ENCODE measurements at regions not wholly inside any gene's neighbourhood (a gene's known extent, or its start where the extent isn't known, plus 50 kb on each side); places are given as distances from the start of the nearest gene placed in this dataset.

- TF ChIP-seq RFX5 (IDR thresholded peaks at IDR 0.05; ENCODE audit: low read depth, low read length): no peak
- no peak for TF ChIP-seq CHD1 (IDR thresholded peaks at IDR 0.05; ENCODE audit: low read depth, low read length)
- no peak for TF ChIP-seq CTCF (conservative IDR thresholded peaks at IDR 0.05; ENCODE audit: low read depth, low read length)
- no peak for TF ChIP-seq RCOR1 (IDR thresholded peaks at IDR 0.05; ENCODE audit: insufficient replicate concordance, low read length)
- no peak for TF ChIP-seq BHLHE40 (IDR thresholded peaks at IDR 0.05; ENCODE audit: low read depth, low read length)
- no peak for TF ChIP-seq CEBPB (IDR thresholded peaks at IDR 0.05; ENCODE audit: low read depth, low read length)
- no peak for TF ChIP-seq RAD21 (IDR thresholded peaks at IDR 0.05; ENCODE audit: low read length)
- TF ChIP-seq MAZ (IDR thresholded peaks at IDR 0.05; ENCODE audit: borderline replicate concordance, low read depth, low read length): no peak
- TF ChIP-seq MXI1 (IDR thresholded peaks at IDR 0.05; ENCODE audit: borderline replicate concordance, low read depth, low read length): no peak
- no peak for TF ChIP-seq FOS (IDR thresholded peaks at IDR 0.05; ENCODE audit: low read depth, low read length)
- TF ChIP-seq SMC3 (IDR thresholded peaks at IDR 0.05; ENCODE audit: low read depth, low read length): no peak
- TF ChIP-seq NFE2L2 (IDR thresholded peaks at IDR 0.05; ENCODE audit: low read depth, low read length): no peak
- TF ChIP-seq POLR2A (IDR thresholded peaks at IDR 0.05; ENCODE audit: low read depth, low read length): no peak
- TF ChIP-seq MAFK (IDR thresholded peaks at IDR 0.05; ENCODE audit: low read depth, low read length): no peak
- no peak for TF ChIP-seq USF2 (IDR thresholded peaks at IDR 0.05; ENCODE audit: low read depth, low read length)
- H3K23ac ChIP-seq (ENCODE audit: low read depth, low read length): no peak overlapping the region
- ChIA-PET POLR2A (ENCODE audit: unreplicated experiment) (no interaction called here), CTCF (no interaction called here)
- H2AK5ac ChIP-seq (ENCODE audit: low read depth, low read length): no peak overlapping the region
- H4K91ac ChIP-seq (ENCODE audit: insufficient read depth, low read depth, low read length): no peak overlapping the region
- no peak overlapping the region for H4K8ac ChIP-seq (ENCODE audit: low read depth in 2 of 2, low read length in 2 of 2)
- peaks cover 15% of the 10 kb centered on the region for H3K9me3 ChIP-seq (ENCODE audit: control insufficient read depth, insufficient read depth, low read length)
- no peak overlapping the region for H3K27ac ChIP-seq (ENCODE audit: insufficient read depth, low read length)
- H2BK20ac ChIP-seq (ENCODE audit: low read depth, low read length): no peak overlapping the region
- no peaks in the 10 kb centered on the region for H4K20me1 ChIP-seq (ENCODE audit: insufficient read depth, low read length)
- H3K27me3 ChIP-seq (ENCODE audit: control insufficient read depth, insufficient read depth, low read length): no peaks in the 10 kb centered on the region
- H2BK15ac ChIP-seq (ENCODE audit: low read depth, low read length): no peak overlapping the region
- no peaks in the 10 kb centered on the region for H3K79me1 ChIP-seq (ENCODE audit: low read depth in 1 of 2, low read length in 2 of 2)
- BruUV-seq (replicated peaks): no TSS peak
- H3K4me2 ChIP-seq (ENCODE audit: low read depth, low read length): no peak overlapping the region
- no peak overlapping the region for H2BK120ac ChIP-seq (ENCODE audit: low read depth, low read length)
- dilution Hi-C loops (cut with HindIII; ENCODE audit: low sequenced_read_pairs, unreplicated experiment): no loop called here
- H3K36me3 ChIP-seq (ENCODE audit: control insufficient read depth, insufficient read depth, low read length): no peaks in the 10 kb centered on the region
- H3K14ac ChIP-seq (replicated peaks; ENCODE audit: low read depth, low read length): no peak overlapping the region
- no peak overlapping the region for H3K56ac ChIP-seq (ENCODE audit: extremely low read depth, insufficient read depth, low read length)
- H3K4me3 ChIP-seq (ENCODE audit: insufficient read depth, low read depth, low read length): no peak overlapping the region
- no peak overlapping the region for H2AFZ ChIP-seq (replicated peaks; ENCODE audit: low read length, poor library complexity)
- in situ Hi-C loops (cut with MboI; ENCODE audit: low sequenced_read_pairs): no loop called here
- H2AK9ac ChIP-seq (replicated peaks; ENCODE audit: low read depth, low read length, poor library complexity): no peak overlapping the region
- no CpG with 5 or more reads among the region's 4 CpGs for WGBS, 2 experiments (ENCODE audit: extremely low coverage in 2 of 2, insufficient read length in 1 of 2)
- H2BK5ac ChIP-seq (ENCODE audit: low read depth, low read length, poor library complexity, severe bottlenecking): no peak overlapping the region
- H3K9me1 ChIP-seq (ENCODE audit: insufficient read depth, low read length): no peaks in the 10 kb centered on the region
- ATAC-seq (ENCODE audit: low read depth) (no peak), DNase-seq (no peak)
- H4K5ac ChIP-seq (ENCODE audit: low read depth, low read length): no peak overlapping the region
- H3K4me1 ChIP-seq (ENCODE audit: control insufficient read depth, insufficient read depth, low read length): no peaks in the 10 kb centered on the region
- no peak overlapping the region for H3K18ac ChIP-seq (ENCODE audit: low read depth, low read length)
- H3K4ac ChIP-seq (ENCODE audit: low read depth, low read length): no peak overlapping the region
- H3K9ac ChIP-seq (ENCODE audit: low read depth, low read length): no peak overlapping the region
- intact Hi-C loops (cut with micrococcal nuclease): no loop called here
Observed at GRCh38 chr16:79468631-79469030, 131.9 kb downstream of the MAF start.
